GM21529 (cell line): ENCODE measurements at regions not wholly inside any gene's neighbourhood (a gene's known extent, or its start where the extent isn't known, plus 50 kb on each side); places are given as distances from the start of the nearest gene placed in this dataset.

Experiments
- ATAC-seq: cut with Tn5 transposase; IDR thresholded peaks from one replicate; pipeline ENCODE4 v1.9.1; 2021; ENCODE audit not compliant: unreplicated experiment

DNA sequence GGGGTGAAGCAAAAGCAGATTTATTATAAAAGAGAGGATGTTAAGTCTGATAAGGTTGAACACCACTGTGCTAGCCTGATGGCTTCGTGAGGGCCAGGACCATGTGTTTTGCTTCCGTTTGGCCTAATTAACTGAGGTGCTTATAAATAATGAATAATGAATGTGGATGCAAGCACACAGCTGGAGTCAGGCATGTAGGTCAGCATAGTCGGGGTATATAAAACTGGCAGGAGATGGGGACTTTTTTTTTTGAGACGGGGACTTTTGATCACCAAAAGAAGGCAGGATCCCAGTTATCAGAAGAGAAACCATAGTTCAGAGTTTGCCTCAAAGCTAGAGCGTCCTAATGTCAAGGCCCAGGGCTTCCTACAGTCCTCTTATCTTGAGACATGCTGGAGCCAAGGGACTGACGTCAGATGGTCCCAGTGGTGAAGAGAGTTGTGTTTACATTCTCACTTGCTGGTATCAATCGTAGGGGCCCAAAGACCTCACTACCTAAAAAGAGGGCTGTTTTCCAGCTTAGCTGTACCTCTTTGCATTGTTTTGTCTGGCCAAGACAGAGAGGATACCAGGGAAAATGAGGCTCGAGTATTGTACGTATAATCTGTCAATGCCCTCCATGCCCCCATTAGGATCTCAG, 50.4 kb downstream of the RTL9 start:
- no peak for ATAC-seq

GRCh38 chrX:110409925-110410324, 51.3 kb downstream of the RTL9 start:
- ATAC-seq = no peak

DNA sequence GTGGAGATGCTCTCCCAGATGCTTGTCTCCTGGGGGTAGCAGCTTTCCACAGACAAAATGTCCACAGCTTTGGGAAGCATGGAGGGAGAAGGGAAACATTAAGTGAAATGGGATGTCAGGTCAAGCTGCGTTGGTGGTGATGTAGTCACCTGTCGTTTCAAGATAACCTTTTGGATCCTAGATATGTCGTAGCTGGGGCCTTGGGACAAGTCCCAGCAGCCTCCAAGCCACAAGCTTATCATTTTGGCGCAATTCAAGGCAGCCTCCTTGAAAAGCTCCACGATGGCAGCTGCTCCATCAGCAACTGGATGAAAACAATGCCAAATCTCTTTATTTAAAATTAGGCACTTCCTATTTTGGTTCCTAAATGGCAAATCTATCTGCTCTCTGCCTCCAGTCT, 52.0 kb downstream of the RTL9 start:
- ATAC-seq = no peak

DNA sequence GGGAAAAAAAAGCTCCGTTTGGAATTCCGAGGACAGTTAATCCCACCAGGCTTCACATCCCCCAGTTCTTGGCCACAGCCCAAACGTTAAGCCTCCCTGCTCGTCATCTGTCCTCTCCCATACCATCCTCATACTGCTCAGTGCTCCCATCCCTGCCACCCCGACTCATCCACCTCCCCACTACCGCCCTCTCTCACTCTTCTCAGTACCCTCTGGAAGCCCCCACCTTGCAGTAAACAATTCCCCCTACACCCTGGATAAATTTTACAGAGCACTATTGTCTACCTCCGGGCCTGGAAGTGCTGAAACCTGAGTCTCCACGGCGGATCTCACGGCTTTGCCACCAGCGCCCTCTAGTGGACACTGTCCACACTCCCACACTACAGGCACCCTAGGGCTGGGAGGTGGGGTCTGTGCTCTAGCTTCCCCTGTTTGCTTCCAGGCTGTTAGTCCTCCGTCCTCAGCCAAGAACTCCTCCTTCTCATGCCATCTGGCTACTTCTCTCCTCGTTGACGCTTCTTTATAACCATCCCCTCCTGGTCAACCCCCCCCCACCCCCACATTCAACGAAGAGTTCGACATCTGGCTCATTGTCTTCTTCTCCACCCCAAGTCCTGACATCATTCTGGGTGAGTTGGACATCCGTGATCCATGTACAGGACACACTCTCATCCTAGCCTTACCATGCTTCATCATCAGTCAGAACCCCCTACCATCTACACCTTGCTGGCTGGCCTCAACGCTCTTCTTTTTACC, 54.5 kb downstream of the RTL9 start:
- peak; percentile 81 for ATAC-seq

DNA sequence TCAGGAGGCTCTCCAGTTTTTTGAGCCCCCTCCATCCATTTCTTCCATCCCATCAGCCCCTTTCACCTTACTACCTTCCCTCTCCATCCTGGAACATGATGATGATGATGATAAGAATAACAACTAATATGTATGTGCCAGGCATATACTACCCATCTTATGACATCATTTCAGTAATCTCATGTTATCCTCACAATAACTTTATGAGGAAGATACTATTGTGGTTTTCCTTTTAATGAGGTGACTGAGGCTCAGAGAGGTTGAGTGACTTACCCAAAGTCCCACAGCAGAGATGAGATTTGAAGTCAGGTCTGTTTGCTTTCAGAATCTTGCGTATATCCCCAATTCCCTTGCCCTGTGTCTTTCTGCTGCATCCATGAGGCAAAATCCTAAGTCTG, 55.1 kb downstream of the RTL9 start:
- no peak for ATAC-seq

GRCh38 chrX:110414273-110414672, 55.6 kb downstream of the RTL9 start:
- peak; percentile 26 for ATAC-seq

GRCh38 chrX:110414679-110415439, 56.2 kb downstream of the RTL9 start:
- ATAC-seq = peak; percentile 66

- no peak for ATAC-seq
Measured at GRCh38 chrX:110415440-110416170, 57.0 kb downstream of the RTL9 start.

- ATAC-seq = no peak
Measured at GRCh38 chrX:110417128-110417527, 58.5 kb downstream of the RTL9 start.

- ATAC-seq = no peak
Measured at GRCh38 chrX:110418316-110419235, 59.9 kb downstream of the RTL9 start.

- no peak for ATAC-seq
Measured at GRCh38 chrX:110419512-110419911, 60.9 kb downstream of the RTL9 start.

GRCh38 chrX:110420771-110421499, 62.3 kb downstream of the RTL9 start:
- ATAC-seq = no peak

- no peak for ATAC-seq
Measured at GRCh38 chrX:110421500-110422455, 63.1 kb downstream of the RTL9 start.

DNA sequence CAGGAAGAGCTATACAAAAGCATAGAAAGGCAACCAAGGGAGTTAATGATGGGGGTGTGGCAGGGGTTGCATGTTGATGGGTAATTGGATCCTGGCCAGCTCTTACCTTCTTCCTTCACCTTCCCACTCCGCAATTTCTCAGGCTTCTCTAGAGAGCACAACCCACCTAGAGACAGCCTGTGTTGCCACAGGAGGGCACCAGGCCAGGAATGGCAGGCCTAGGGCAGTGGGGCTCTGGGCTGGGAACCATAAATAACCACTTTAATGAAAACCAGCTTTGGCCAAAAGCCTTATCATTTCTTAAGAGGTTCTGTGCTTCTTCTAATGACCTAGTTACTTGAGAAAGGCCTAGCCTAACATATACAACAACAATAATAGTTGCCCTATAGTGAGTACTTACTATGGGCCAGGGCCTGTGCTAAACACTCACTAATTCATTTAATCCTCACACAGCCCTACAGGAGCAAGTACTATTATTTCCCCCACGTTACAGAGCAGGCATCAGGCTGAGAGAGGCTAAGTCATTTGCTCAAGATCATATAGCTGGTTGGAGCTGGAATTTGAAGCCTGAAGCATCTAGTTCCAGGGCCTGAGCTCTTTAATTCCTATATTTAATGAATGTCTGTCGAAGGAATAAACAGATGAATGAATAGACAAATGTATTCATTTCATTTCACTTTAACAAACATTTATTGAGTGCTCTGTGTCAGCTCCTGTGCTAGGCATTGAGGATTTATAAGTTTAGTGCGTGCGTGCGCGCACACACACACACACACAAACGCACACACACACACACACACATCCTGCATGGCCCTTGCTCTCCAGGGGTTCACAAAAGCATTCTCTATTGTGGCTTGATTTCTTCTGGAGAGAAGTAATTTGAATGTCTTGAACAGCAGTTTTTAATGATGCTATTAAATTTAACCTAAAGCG, 66.8 kb downstream of the RTL9 start:
- no peak for ATAC-seq

DNA sequence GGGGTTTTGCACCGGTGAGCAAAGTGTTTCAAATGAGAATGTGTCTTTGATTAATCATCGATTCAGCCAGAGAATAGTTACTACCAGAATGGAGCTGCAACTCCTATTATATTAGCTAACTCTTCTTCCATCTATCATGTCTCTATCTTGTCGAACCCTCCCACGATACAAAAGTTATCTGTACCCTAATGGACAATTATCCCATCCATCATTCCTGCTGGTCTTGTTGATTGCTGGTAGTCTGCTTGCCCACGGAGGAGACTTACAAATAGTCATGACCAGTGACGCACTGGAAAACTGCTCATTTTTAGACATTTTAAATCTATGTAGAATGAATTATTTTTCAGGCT, 67.5 kb downstream of the RTL9 start:
- no peak for ATAC-seq

GRCh38 chrX:110427076-110427475, 68.4 kb downstream of the RTL9 start:
- no peak for ATAC-seq

DNA sequence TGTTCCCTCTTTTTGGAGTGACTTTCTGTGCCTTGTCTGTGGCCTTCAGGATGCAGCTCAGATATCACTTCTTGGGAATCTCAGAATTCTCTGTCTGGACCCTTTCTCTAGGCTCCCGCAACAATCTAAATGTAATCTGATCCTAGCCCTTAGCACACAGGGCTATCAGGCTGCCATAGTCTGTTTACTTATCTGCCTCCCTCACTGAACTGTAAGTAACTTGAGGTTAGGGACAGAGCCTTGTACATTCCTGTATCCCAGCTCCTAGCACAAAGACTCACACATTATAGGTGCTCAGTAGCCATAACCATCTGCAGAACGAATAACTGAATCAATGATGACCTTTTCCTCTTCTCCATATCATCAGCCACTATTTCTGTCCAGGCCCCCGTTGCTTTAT, 69.5 kb downstream of the RTL9 start:
- ATAC-seq = no peak
